Stomach (tissue), 8 donors: ENCODE measurements at regions not wholly inside any gene's neighbourhood (a gene's known extent, or its start where the extent isn't known, plus 50 kb on each side); places are given as distances from the start of the nearest gene placed in this dataset.

Experiments
- DNase-seq, 2 donors: peaks; one replicate each; pipeline versions ENCODE4 v3.0.0 to v3.0.0-alpha.2; 2013 to 2019
- H3K27ac ChIP-seq, 5 donors: fragments of 200-600 bp in 4 of 5; sonication (generic) in 4 of 5; one replicate each; pipeline ENCODE4 v1.5.1; 2013 to 2019; ENCODE audit warnings: mild to moderate bottlenecking in 1 of 5, moderate library complexity in 1 of 5
- H3K27me3 ChIP-seq, 3 donors: fragments of 200-600 bp; sonication (generic); one replicate each; pipeline ENCODE4 v1.5.1; 2017 to 2019; ENCODE audit warnings: mixed run types in 1 of 3
- H3K36me3 ChIP-seq, 4 donors: fragments of 200-600 bp; sonication (generic); 1 replicate in 3 of 4; 2 replicates in 1 of 4; pipeline ENCODE4 v1.5.1; 2016 to 2019
- H3K4me1 ChIP-seq, 4 donors: fragments of 200-600 bp; sonication (generic); one replicate each; pipeline ENCODE4 v1.5.1; 2016 to 2019
- H3K4me3 ChIP-seq, 4 donors: fragments of 200-600 bp; sonication (generic) in 3 of 4; one replicate each; pipeline ENCODE4 v1.5.1; 2016 to 2019; ENCODE audit warnings: mild to moderate bottlenecking in 1 of 4
- H3K9me3 ChIP-seq, 4 donors: fragments of 200-600 bp; sonication (generic); one replicate each; pipeline ENCODE4 v1.5.1; 2016 to 2019
- CTCF ChIP-seq, 7 experiments: fragments of 450-650 bp in 4 of 7; fragments of 200-600 bp in 3 of 7; sonication (generic) in 3 of 7; IDR thresholded peaks; one replicate each; pipeline ENCODE4 v1.5.1; 2016 to 2019; ENCODE audit warnings: antibody characterized with exemption in 7 of 7, control low read depth in 2 of 7, mild to moderate bottlenecking in 1 of 7
- EP300 ChIP-seq: sonication (generic); formaldehyde crosslinking; IDR thresholded peaks from one replicate; pipeline ENCODE4 v1.6.1; 2017; ENCODE audit warnings: antibody characterized with exemption
- POLR2A ChIP-seq, 4 donors: fragments of 450-650 bp; IDR thresholded peaks; one replicate each; pipeline ENCODE4 v1.6.1; 2016; ENCODE audit warnings: antibody characterized with exemption in 4 of 4, control low read depth in 2 of 4, mild to moderate bottlenecking in 1 of 4, moderate library complexity in 1 of 4
- POLR2AphosphoS5 ChIP-seq, 3 donors: sonication (generic); formaldehyde crosslinking; IDR thresholded peaks; one replicate each; pipeline ENCODE4 v1.6.1; 2016; ENCODE audit warnings: antibody characterized with exemption in 3 of 3
- WGBS, 5 donors: extraction: QIAGEN DNeasy Blood & Tissue Kit in 3 of 5; methylation state at CpG; one replicate each; pipeline versions ENCODE4 v1.1.5 to v1.1.7; 2013 to 2018; 5-methylcytosine and 5-hydroxymethylcytosine counted together
- intact Hi-C: fragments of 100-400 bp; cut with DNase I; formaldehyde crosslinking; loops from one replicate; pipeline ENCODE4 v1.15.1; 2023; ENCODE audit warnings: low total_unique reads
- donor health status: healthy with polysubstance abuse.
- donor health status: Bipolar disorder and iron deficiency.
- donor health status: healthy.

GRCh38 chr5:176161431-176161830 is 76.8 kb upstream of the SIMC1 start:
- no peak for DNase-seq
- Histone ChIP-seq H3K27ac (no peak overlapping the region), H3K4me1 (peaks cover 0 to 5% (median 0%) of the 10 kb centered on the region in 4 donors), H3K27me3 (no peaks in the 10 kb centered on the region), H3K4me3 (no peak overlapping the region), H3K9me3 (no peaks in the 10 kb centered on the region), H3K36me3 (no peaks in the 10 kb centered on the region)
- 54 to 88% (median 78%) methylated on average over 3 of the region's 3 CpGs for WGBS, 5 donors
- TF ChIP-seq EP300 = no peak
- no peak for TF ChIP-seq POLR2AphosphoS5 (IDR thresholded peaks at IDR 0.05)
- no peak for TF ChIP-seq CTCF (IDR thresholded peaks at IDR 0.05)
- TF ChIP-seq POLR2A (IDR thresholded peaks at IDR 0.05) = no peak
- intact Hi-C loops = no loop called here

DNA sequence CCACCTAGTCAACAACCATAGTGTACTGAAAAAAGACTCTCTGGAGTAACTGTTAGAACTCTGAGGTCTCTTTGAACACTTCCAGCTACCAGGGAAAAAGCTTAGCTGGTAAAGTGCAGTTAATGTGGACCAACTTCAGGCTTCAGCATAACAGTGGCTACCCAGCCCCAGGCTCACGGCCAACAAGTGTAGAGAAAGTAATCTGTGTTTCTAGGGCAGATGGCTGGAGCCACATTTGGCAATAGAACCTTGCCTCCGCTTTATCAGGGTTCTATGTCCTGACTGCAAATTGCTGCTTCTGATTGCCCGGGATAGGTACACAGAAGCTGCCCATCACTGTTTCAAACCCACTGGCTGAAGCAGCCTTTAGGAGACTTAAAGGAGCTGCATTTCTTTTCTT is 76.0 kb upstream of the SIMC1 start:
- TF ChIP-seq POLR2A (IDR thresholded peaks at IDR 0.05) (no peak), CTCF (IDR thresholded peaks at IDR 0.05) (no peak), POLR2AphosphoS5 (IDR thresholded peaks at IDR 0.05) (no peak), EP300 (no peak)
- no peaks in the 10 kb centered on the region for H3K9me3 ChIP-seq
- WGBS, 5 donors = 22 to 49% (median 33%) methylated on average over 3 of the region's 3 CpGs
- H3K4me1 ChIP-seq = peaks cover 0 to 5% (median 0%) of the 10 kb centered on the region in 4 donors
- peak in 1 of 2 donors; percentile 63 for DNase-seq
- H3K36me3 ChIP-seq = no peaks in the 10 kb centered on the region
- no peak overlapping the region for H3K4me3 ChIP-seq
- intact Hi-C loops = no loop called here
- no peaks in the 10 kb centered on the region for H3K27me3 ChIP-seq
- H3K27ac ChIP-seq = no peak overlapping the region

DNA sequence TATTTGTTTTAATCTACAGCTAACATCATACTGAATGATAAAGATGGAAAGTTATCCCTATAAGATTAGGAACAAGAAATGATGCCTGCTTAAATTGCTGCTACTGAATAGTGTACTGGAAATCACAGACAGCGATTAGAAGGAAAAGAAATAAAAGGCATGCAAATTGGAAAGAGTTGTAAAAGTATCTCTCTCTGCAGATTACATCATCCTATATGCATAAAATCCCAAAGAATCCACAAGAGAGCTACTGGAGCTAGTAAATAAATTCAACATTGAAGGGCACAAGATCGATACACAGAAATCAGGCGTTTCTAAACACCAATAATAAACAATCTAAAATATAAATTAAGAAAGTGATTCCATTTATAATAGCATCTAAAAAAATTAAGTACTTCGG is 75.3 kb upstream of the SIMC1 start:
- no peaks in the 10 kb centered on the region for H3K9me3 ChIP-seq
- no peak overlapping the region for H3K27ac ChIP-seq
- no peak overlapping the region for H3K4me3 ChIP-seq
- TF ChIP-seq EP300 (no peak), CTCF (IDR thresholded peaks at IDR 0.05) (no peak), POLR2AphosphoS5 (IDR thresholded peaks at IDR 0.05) (no peak), POLR2A (IDR thresholded peaks at IDR 0.05) (no peak)
- intact Hi-C loops = no loop called here
- H3K27me3 ChIP-seq = no peaks in the 10 kb centered on the region
- H3K4me1 ChIP-seq = peaks cover 0 to 5% (median 0%) of the 10 kb centered on the region in 4 donors
- DNase-seq = no peak
- H3K36me3 ChIP-seq = no peaks in the 10 kb centered on the region
- 79 to 89% (median 83%) methylated on average over 4 of the region's 4 CpGs for WGBS, 5 donors

DNA sequence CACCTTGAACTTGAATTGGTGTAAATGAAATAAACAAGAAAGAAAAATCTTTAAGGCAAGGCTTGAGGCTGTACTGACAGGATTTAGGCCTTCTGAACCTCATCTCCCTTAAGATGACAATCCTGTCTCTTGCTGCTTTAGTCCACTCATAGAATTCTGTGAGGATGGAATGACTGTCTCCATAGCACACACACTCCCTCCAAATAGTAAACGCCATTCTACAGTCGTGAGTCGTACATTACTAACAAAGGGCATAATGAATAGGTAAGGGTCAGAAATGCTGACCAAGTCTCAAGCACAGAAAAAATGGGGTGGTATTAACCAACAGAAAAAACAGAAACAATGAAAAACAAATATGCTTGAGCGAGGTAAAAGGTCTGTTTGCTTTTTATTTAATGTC is 71.8 kb upstream of the SIMC1 start:
- Histone ChIP-seq H3K27me3 (no peaks in the 10 kb centered on the region), H3K9me3 (no peaks in the 10 kb centered on the region), H3K36me3 (no peaks in the 10 kb centered on the region), H3K27ac (no peak overlapping the region), H3K4me1 (peaks cover 0 to 10% (median 0%) of the 10 kb centered on the region in 4 donors), H3K4me3 (no peak overlapping the region)
- intact Hi-C loops = no loop called here
- no peak for DNase-seq
- no peak for TF ChIP-seq EP300
- TF ChIP-seq POLR2AphosphoS5 (IDR thresholded peaks at IDR 0.05) = no peak
- no peak for TF ChIP-seq CTCF (IDR thresholded peaks at IDR 0.05)
- no peak for TF ChIP-seq POLR2A (IDR thresholded peaks at IDR 0.05)
- 26 to 50% (median 48%) methylated on average over 4 of the region's 4 CpGs for WGBS, 5 donors
